Ishikawa (cell line): ENCODE measurements at regions not wholly inside any gene's neighbourhood (a gene's known extent, or its start where the extent isn't known, plus 50 kb on each side); places are given as distances from the start of the nearest gene placed in this dataset.

Experiments used
- CEBPB ChIP-seq: IDR thresholded peaks from 2 replicates; pipeline ENCODE4 v1.6.1; 2012
- CREB1 ChIP-seq: IDR thresholded peaks from 2 replicates; pipeline ENCODE4 v1.6.1; 2012; ENCODE audit warnings: low read depth
- EGR1 ChIP-seq: IDR thresholded peaks from 2 replicates; pipeline ENCODE4 v1.6.1; 2012
- EP300 ChIP-seq: IDR thresholded peaks from 2 replicates; pipeline ENCODE4 v1.6.1; 2012; ENCODE audit warnings: borderline replicate concordance
- FOXM1 ChIP-seq: IDR thresholded peaks from 2 replicates; pipeline ENCODE4 v1.6.1; 2012; ENCODE audit warnings: low read depth, borderline replicate concordance
- MAX ChIP-seq: IDR thresholded peaks from 2 replicates; pipeline ENCODE4 v1.6.1; 2012
- NFIC ChIP-seq: IDR thresholded peaks from 2 replicates; pipeline ENCODE4 v1.6.1; 2012
- RAD21 ChIP-seq: IDR thresholded peaks from 2 replicates; pipeline ENCODE4 v1.6.1; 2012; ENCODE audit warnings: low read depth
- REST ChIP-seq: IDR thresholded peaks from 2 replicates; pipeline ENCODE4 v1.6.1; 2012; ENCODE audit warnings: low read depth, mild to moderate bottlenecking
- TAF1 ChIP-seq: IDR thresholded peaks from 2 replicates; pipeline ENCODE4 v1.6.1; 2012; ENCODE audit warnings: low read depth, mild to moderate bottlenecking
- TCF12 ChIP-seq: IDR thresholded peaks from 2 replicates; pipeline ENCODE4 v1.6.1; 2012; ENCODE audit warnings: low read depth
- TEAD4 ChIP-seq: IDR thresholded peaks from 2 replicates; pipeline ENCODE4 v1.6.1; 2012
- USF1 ChIP-seq: IDR thresholded peaks from 2 replicates; pipeline ENCODE4 v1.6.1; 2012
- YY1 ChIP-seq: IDR thresholded peaks from 2 replicates; pipeline ENCODE4 v1.6.1; 2012; ENCODE audit warnings: low read depth
- ZBTB7A ChIP-seq: IDR thresholded peaks from 2 replicates; pipeline ENCODE4 v1.6.1; 2012; ENCODE audit warnings: low read depth

- no peak for TF ChIP-seq NFIC
- no peak for TF ChIP-seq CEBPB
- no peak for TF ChIP-seq EP300
- no peak for TF ChIP-seq TAF1
- TF ChIP-seq YY1: no peak
- no peak for TF ChIP-seq RAD21
- no peak for TF ChIP-seq USF1
- TF ChIP-seq ZBTB7A: no peak
- TF ChIP-seq CREB1: no peak
- no peak for TF ChIP-seq MAX
- no peak for TF ChIP-seq FOXM1
- TF ChIP-seq REST: no peak
- no peak for TF ChIP-seq TCF12
- no peak for TF ChIP-seq EGR1
- no peak for TF ChIP-seq TEAD4
Observed at GRCh38 chr4:121237069-121237399, 72.9 kb upstream of the TNIP3 start.

- no peak for TF ChIP-seq CREB1
- no peak for TF ChIP-seq TAF1
- no peak for TF ChIP-seq EP300
- no peak for TF ChIP-seq NFIC
- TF ChIP-seq TCF12: no peak
- TF ChIP-seq YY1: no peak
- TF ChIP-seq MAX: no peak
- no peak for TF ChIP-seq ZBTB7A
- no peak for TF ChIP-seq RAD21
- TF ChIP-seq CEBPB: no peak
- no peak for TF ChIP-seq FOXM1
- no peak for TF ChIP-seq USF1
- no peak for TF ChIP-seq EGR1
- TF ChIP-seq TEAD4: no peak
- TF ChIP-seq REST: no peak
Observed at GRCh38 chr4:121236353-121237068, 72.4 kb upstream of the TNIP3 start.

- TF ChIP-seq EP300 (no peak), REST (no peak), MAX (no peak), FOXM1 (no peak), TEAD4 (no peak), NFIC (no peak), CREB1 (no peak), RAD21 (no peak), CEBPB (no peak), TCF12 (no peak), ZBTB7A (no peak), YY1 (no peak), USF1 (no peak), TAF1 (no peak), EGR1 (no peak)
Observed at GRCh38 chr4:121233982-121234381, 69.9 kb upstream of the TNIP3 start.
